Stomach (tissue), 4 donors: ENCODE measurements at regions not wholly inside any gene's neighbourhood (a gene's known extent, or its start where the extent isn't known, plus 50 kb on each side); places are given as distances from the start of the nearest gene placed in this dataset.

Experiments
- POLR2A ChIP-seq, 4 donors: fragments of 450-650 bp; IDR thresholded peaks; one replicate each; pipeline ENCODE4 v1.6.1; 2016; ENCODE audit warnings: antibody characterized with exemption in 4 of 4, control low read depth in 2 of 4, mild to moderate bottlenecking in 1 of 4, moderate library complexity in 1 of 4
- POLR2AphosphoS5 ChIP-seq, 3 donors: sonication (generic); formaldehyde crosslinking; IDR thresholded peaks; one replicate each; pipeline ENCODE4 v1.6.1; 2016; ENCODE audit warnings: antibody characterized with exemption in 3 of 3
- TF ChIP-seq, protein P1 (sequence below), 7 experiments: fragments of 450-650 bp in 4 of 7; fragments of 200-600 bp in 3 of 7; sonication (generic) in 3 of 7; IDR thresholded peaks; one replicate each; pipeline ENCODE4 v1.5.1; 2016 to 2019; ENCODE audit warnings: antibody characterized with exemption in 7 of 7, control low read depth in 2 of 7, mild to moderate bottlenecking in 1 of 7

GRCh38 chr2:20507166-20507692 lies 60.4 kb downstream of the RHOB start:
- TF ChIP-seq, protein P1, sequence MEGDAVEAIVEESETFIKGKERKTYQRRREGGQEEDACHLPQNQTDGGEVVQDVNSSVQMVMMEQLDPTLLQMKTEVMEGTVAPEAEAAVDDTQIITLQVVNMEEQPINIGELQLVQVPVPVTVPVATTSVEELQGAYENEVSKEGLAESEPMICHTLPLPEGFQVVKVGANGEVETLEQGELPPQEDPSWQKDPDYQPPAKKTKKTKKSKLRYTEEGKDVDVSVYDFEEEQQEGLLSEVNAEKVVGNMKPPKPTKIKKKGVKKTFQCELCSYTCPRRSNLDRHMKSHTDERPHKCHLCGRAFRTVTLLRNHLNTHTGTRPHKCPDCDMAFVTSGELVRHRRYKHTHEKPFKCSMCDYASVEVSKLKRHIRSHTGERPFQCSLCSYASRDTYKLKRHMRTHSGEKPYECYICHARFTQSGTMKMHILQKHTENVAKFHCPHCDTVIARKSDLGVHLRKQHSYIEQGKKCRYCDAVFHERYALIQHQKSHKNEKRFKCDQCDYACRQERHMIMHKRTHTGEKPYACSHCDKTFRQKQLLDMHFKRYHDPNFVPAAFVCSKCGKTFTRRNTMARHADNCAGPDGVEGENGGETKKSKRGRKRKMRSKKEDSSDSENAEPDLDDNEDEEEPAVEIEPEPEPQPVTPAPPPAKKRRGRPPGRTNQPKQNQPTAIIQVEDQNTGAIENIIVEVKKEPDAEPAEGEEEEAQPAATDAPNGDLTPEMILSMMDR (IDR thresholded peaks at IDR 0.05) = no peak
- TF ChIP-seq POLR2A (IDR thresholded peaks at IDR 0.05) (no peak), POLR2AphosphoS5 (IDR thresholded peaks at IDR 0.05) (no peak)
